Inflammatory macrophage treated with lipopolysaccharide for 4 hours (primary cell): ENCODE measurements at regions not wholly inside any gene's neighbourhood (a gene's known extent, or its start where the extent isn't known, plus 50 kb on each side); places are given as distances from the start of the nearest gene placed in this dataset.

Experiments used
- DNase-seq: peaks from one replicate; pipeline ENCODE4 v3.0.0-alpha.2; 2020

DNA sequence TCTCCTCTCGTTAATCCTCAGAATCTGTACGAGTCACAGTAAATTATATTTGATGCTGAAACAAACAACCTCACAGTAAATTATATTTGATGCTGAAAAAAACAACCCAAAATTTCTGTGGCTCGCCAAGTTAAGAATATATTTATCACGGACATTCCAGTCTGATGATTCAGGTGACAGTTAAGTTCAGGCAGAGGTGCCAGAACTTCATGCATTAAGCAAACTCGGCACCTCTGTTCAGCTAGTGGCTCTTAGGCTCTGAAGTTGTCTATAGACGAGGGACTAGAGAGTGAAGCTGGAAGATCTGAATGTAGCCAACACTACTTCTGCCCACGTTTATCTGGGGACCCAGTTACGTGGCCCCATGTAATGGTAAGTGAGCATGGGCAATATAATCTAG lies 132.2 kb upstream of the AGA start:
- DNase-seq: no peak

DNA sequence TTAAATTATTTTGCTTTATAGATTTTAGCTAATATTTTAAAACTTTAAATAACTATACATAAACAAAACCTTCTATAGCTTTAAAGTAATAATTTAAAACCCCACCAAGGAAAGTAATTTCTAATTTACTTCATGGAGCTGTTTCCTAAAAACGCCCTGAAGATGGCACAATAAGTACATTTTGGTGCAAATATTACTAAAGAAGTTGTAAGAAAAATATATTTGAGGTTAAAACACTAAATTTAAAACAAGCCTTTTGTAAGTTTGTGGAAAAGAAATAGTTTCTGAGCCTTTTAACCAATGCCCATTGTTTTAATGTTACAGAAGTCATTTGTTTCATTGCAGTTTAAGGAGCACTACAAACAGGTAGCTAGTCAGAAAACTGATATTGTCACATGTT lies 137.4 kb upstream of the AGA start:
- no peak for DNase-seq

- DNase-seq: no peak
These were observed 140.8 kb upstream of the AGA start for GRCh38 chr4:177582992-177583391.

DNA sequence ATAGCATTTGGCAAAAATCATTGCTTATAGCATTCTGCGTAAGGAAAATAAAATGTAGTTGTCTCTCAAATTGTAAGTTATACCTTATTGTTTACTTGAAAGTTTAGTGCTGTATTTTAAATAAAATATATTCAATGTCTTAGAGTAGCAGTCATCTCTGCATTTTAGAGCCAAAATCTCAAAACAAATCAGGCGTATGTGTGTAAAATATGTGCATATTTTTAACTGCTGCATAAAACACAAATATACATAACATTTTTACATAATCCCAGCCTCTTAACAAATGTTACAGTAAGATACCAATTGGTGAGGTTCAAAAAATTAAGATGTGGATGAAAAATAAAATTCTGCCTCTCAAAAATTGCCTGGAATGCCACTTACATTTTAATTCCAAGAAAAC lies 145.8 kb upstream of the AGA start:
- DNase-seq: no peak

DNA sequence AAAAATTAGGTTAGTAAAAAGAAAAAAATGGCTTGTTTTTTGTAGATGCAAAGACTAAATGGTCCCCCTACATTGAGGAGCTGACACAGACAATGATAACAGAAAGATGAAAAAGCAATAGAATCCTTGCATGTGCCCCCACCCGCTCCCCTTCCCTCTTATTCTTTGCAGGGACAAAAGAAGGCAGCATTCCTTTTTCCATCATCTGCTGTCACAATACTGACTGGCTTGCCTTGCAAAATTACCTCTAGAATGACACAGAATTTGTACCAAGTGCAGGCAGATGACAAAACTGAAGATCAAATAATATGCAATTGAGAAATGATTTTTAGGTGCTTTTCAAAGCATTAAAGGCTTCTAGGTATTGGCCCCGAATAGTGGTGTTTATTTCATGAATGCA lies 153.1 kb upstream of the AGA start:
- DNase-seq: no peak

GRCh38 chr4:177596035-177596434 lies 153.8 kb upstream of the AGA start:
- no peak for DNase-seq

GRCh38 chr4:177596991-177597390 lies 154.8 kb upstream of the AGA start:
- DNase-seq: no peak

DNA sequence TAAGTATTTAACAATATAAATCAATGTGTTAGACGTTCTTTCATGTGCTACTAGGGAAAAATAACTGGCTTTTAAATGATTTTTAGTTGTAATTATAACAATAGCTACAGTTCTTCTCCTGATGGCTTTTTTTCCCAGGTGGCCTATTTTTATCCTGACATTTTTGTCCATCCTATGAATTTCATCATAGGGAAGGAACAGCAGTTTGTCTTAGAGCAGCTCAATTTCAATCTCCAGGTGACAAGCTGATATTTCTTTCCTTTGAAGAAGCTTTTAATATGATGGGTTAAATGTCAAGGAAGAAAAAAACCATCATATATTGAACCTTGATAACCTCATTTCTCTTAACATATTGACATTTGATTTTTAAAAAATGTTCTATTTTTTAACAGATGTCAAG lies 163.0 kb upstream of the AGA start:
- no peak for DNase-seq

DNA sequence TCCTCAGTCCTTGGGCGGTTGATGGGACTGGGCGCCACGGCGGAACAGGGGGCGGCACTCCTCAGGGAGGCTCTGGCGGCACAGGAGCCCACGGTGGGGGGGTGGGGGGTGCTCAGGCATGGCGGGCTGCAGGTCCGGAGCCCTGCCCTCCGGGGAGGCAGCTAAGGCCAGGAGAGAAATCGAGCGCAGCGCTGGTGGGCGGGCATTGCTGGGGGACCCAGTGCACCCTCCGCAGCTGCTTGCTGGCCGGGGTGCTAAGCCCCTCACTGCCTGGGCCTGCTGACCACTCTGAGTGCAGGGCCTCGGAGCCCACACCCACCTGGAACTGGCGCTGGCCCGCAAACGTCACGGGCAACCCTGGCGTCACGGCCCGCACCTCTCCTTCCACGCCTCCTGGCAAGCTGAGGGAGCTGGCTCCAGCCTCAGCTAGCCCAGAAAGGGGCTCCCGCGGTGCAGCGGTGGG lies 164.9 kb upstream of the AGA start:
- DNase-seq: no peak

GRCh38 chr4:177611974-177612664 lies 169.9 kb upstream of the AGA start:
- DNase-seq: no peak

DNA sequence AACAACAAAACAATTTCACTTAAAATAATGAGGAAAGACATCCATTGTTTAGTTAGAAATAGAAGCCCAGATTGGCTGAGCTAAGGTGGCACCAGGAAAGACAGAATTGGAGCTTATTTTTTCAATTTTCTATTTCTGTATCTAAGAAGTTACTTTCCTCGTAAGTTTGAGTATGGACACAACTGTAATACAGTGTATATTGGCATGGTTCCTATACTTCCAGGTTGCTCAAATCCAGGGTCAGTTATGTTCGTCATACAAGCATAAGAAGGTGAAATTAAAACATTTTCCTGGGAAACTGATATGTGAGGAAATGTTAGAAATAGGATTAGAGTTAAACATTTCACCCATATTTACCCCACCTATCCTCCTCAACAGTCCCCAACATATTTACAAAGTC lies 170.4 kb upstream of the AGA start:
- DNase-seq: no peak

- DNase-seq: no peak
These were observed 190.2 kb upstream of the AGA start for GRCh38 chr4:177632481-177632880.

DNA sequence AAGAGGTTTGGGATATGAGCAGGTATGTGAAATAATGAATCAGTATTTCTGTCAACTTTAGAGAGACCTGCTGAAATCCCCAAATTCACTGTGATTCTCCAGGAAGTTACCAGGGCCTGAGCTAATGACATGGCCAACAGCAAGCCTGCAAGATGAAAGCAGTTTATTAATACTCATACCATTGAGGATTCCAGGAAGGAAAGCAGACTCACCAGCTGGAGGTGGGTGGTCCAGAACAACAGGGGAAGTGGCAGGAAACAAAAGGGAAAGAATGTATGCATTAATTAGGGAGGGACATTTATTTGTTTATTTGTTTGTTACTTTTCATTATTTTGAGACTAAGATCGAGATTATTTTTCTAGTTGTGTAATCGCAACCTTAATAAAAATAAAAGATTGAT lies 196.6 kb upstream of the AGA start:
- no peak for DNase-seq

- DNase-seq: no peak
These were observed 198.6 kb upstream of the AGA start for GRCh38 chr4:177640864-177641263.

DNA sequence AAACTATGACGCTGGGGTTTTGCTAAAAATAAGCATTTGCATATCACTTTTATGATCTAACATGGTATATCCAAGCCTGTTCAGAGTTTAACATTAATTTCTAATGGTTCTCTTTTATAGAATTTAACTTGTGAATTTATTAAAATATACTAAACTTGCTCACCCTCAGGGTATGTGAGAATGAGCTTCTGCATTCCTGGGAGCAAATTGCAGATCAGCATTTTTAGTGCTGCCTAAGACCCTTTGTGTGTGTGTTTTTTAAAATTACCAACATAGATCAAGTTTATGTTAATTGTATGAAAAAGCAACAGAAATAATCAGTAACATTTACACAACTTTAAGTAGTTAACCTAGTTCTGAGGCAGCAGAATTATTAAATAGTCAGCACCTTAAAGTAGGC lies 218.0 kb upstream of the AGA start:
- DNase-seq: no peak

DNA sequence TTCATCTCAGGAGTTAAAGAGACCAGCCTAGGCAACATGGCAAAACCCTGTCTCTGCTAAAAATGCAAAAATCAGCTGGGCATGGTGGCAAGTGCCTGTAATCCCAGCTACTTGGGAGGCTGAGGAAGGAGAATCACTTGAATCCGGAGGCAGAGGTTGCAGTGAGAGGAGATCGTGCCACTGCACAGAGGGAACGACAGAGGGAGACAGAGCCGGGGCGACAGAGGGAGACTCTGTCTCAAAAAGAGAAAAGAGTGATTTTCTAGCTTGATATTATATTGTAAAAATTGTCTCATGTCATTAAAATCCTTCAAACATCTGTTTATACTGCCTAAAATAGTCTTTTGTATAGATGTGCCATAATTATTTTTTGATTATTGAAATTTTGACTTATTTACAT lies 225.4 kb upstream of the AGA start:
- no peak for DNase-seq

DNA sequence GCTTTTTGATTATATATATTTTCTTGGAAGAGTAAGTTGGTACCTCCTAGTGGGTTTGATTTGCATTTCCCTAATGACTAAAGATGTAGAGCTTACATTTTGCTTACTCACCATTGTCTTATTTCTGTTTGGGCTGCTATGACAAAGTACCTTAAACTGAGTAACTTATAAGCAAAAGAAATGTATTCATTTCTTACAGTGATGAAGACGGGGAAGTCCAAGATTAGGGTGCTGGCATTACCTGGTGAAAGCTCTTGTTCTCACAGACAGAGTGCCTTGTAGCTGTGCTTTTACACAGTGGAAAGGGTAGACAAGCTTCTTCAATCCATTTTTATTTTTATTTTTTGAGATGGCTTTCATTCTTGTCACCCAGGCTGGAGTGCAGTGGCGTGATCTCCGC lies 229.2 kb upstream of the AGA start:
- DNase-seq: no peak

- DNase-seq: no peak
These were observed 229.6 kb upstream of the AGA start for GRCh38 chr4:177671845-177672244.

GRCh38 chr4:177673985-177674489 lies 231.8 kb upstream of the AGA start:
- DNase-seq: no peak

DNA sequence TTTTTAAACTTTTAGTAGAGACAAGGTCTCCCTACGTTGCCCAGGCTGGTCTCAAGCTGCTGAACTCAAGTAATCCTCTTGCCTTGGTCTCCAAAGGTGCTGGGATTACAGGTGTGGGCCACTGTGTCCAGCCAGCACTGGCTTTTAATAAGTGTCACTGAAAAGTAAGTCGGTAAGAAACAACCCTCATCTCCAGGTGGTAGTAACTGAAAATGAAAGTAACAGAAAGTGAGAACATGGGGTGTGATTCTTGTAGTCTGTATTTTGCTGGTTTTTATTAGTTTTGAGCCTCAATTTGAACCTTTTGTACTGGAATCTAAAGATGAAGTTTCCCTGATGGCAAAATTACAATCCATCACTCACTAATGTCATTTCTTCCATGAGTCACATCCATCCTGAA lies 238.1 kb upstream of the AGA start:
- no peak for DNase-seq

DNA sequence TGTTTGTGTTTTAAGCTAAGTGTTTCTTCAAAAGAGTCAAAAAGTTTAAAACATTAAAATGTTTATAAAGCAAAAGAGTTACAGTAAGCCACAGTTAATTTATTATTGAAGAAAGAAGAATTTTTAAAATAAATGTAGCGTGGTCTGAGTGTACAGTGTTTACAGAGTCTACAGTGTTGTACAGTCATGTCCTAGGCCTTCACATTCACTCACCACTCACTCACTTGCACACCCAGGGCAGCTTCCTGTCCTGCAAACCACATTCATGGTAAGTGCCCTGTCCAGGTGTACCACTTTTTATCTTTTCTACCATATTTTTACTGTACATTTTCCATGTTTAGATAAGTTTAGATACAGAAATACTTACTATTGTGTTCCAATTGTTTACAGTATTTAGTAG lies 239.7 kb upstream of the AGA start:
- DNase-seq: no peak

DNA sequence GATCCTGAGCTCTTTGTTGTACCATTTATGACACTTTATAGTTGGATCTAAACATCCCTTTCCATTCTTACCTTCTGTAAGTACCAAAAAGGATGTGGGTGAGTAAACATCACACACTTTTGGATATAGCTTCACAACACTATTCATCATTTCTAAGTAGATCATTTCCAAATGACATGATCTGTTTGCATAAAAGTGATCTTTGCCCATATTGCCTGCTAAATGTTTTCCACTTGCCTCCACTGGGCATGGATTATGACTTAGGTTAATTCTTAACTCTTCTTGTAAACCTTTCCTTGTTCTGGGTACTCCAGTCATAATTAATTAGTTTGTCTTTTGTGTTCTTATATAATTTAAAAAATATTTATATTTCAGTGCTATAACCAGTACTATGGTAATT lies 244.9 kb upstream of the AGA start:
- DNase-seq: no peak

DNA sequence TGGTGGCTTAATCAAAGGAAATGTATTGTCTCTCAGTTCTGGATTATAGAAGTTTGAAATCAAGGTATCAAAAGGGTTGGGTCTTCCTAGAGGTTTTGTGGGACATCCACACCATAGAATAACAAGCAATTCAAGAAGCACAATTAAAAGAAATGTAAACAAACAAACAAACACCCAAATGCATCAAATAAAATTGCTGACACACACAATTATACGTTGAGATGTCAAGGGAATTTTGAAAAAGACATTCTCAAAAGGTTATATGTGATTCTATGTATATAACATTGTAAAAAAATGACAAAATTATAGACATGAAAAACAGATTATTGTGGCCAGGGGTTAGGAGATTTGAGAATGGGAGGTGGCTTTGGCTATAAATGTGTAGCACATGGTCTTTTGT lies 250.7 kb upstream of the AGA start:
- no peak for DNase-seq

DNA sequence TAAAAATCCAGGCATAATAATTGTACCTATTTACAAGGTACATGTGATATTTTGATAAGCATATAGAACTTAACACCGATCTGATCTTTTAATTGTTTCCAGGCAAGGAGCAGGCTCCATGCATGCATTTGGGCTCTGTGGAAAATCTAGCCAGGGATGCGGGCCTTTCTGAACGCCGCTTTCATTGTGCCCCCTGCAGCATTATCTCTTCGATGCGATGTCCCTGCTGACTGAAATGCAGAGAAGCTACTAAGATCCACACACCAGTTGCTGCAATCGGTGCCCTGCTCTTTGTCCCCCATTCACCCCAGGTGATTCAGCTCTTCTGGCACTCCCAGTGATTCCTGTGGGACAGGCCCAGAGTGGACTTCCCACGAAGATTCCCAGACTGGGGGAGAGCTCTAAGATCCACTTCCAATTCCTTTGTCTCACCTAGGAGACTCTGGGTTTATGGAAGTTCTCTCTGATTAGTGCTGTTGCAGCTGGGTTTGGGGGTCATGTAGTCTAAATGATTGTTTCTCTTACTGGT lies 254.3 kb upstream of the AGA start:
- DNase-seq: no peak
